Thyroid gland (tissue), 4 donors: ENCODE measurements at regions not wholly inside any gene's neighbourhood (a gene's known extent, or its start where the extent isn't known, plus 50 kb on each side); places are given as distances from the start of the nearest gene placed in this dataset.

Experiments
- CTCF ChIP-seq, 6 experiments: fragments of 200-600 bp in 3 of 6; fragments of 450-650 bp in 3 of 6; sonication (generic) in 3 of 6; IDR thresholded peaks; one replicate each; pipeline ENCODE4 v1.5.1; 2016 to 2019; ENCODE audit warnings: antibody characterized with exemption in 6 of 6, mild to moderate bottlenecking in 2 of 6, inconsistent platforms in 1 of 6, moderate library complexity in 1 of 6
- POLR2A ChIP-seq, 2 donors: fragments of 450-650 bp; IDR thresholded peaks; one replicate each; pipeline ENCODE4 v1.6.1; 2017; ENCODE audit warnings: antibody characterized with exemption in 2 of 2, mild to moderate bottlenecking in 2 of 2, moderate library complexity in 1 of 2

- TF ChIP-seq CTCF (IDR thresholded peaks at IDR 0.05): no peak
- TF ChIP-seq POLR2A (IDR thresholded peaks at IDR 0.05): no peak
Measured at GRCh38 chr2:155485141-155485842, 786.8 kb downstream of the KCNJ3 start.
